OCI-LY1 (cell line): ENCODE measurements at regions not wholly inside any gene's neighbourhood (a gene's known extent, or its start where the extent isn't known, plus 50 kb on each side); places are given as distances from the start of the nearest gene placed in this dataset.

Experiments
- H2AFZ ChIP-seq: fragments of 200-600 bp; sonication (generic), shearing (Covaris generic); 2 replicates; pipeline ENCODE4 v1.6.0; 2014; ENCODE audit warnings: antibody characterized with exemption, mild to moderate bottlenecking, low read length
- H3F3A ChIP-seq: fragments of 200-600 bp; sonication (generic), shearing (Covaris generic); 2 replicates; pipeline ENCODE4 v1.6.0; 2014; ENCODE audit warnings: mild to moderate bottlenecking, antibody characterized with exemption, low read length, moderate library complexity; ENCODE audit not compliant: insufficient read depth
- H3K27ac ChIP-seq: fragments of 200-600 bp; sonication (generic); 2 replicates; pipeline ENCODE4 v1.5.1; 2014; ENCODE audit warnings: low read length, mixed run types, mild to moderate bottlenecking, low read depth; ENCODE audit not compliant: poor library complexity, severe bottlenecking
- H3K27me3 ChIP-seq: fragments of 200-600 bp; sonication (generic); 2 replicates; pipeline ENCODE4 v1.6.0; 2014; ENCODE audit warnings: antibody characterized with exemption, mild to moderate bottlenecking, low read length, moderate library complexity; ENCODE audit not compliant: insufficient read depth
- H3K36me3 ChIP-seq: fragments of 200-600 bp; sonication (generic); 2 replicates; pipeline ENCODE4 v1.6.1; 2014; ENCODE audit warnings: mild to moderate bottlenecking, antibody characterized with exemption, low read length, moderate library complexity, mixed read lengths; ENCODE audit not compliant: insufficient read depth
- H3K4me1 ChIP-seq: fragments of 200-600 bp; sonication (generic); 2 replicates; pipeline ENCODE4 v1.5.1; 2014; ENCODE audit warnings: mild to moderate bottlenecking, low read length, moderate library complexity; ENCODE audit not compliant: insufficient read depth, severe bottlenecking
- H3K4me2 ChIP-seq: fragments of 200-600 bp; sonication (generic), shearing (Covaris generic); 2 replicates; pipeline ENCODE4 v1.6.1; 2014; ENCODE audit warnings: low read length
- H3K4me3 ChIP-seq: fragments of 200-600 bp; sonication (generic); 2 replicates; pipeline ENCODE4 v1.5.1; 2014; ENCODE audit warnings: low read length, low read depth, mild to moderate bottlenecking, mixed read lengths; ENCODE audit not compliant: poor library complexity, severe bottlenecking
- H3K79me2 ChIP-seq: fragments of 200-600 bp; shearing (Covaris generic); 2 replicates; pipeline ENCODE4 v1.6.1; 2016; ENCODE audit warnings: mixed run types, low read length, mixed read lengths; ENCODE audit not compliant: insufficient read depth
- H3K9ac ChIP-seq: fragments of 200-600 bp; sonication (generic), shearing (Covaris generic); 2 replicates; pipeline ENCODE4 v1.6.1; 2014; ENCODE audit warnings: mild to moderate bottlenecking, low read length, mixed read lengths
- H3K9me2 ChIP-seq: fragments of 200-600 bp; sonication (generic), shearing (Covaris generic); 2 replicates; pipeline ENCODE4 v1.6.1; 2014; ENCODE audit warnings: low read depth, mild to moderate bottlenecking, low read length, mixed read lengths
- H3K9me3 ChIP-seq: fragments of 200-600 bp; shearing (Covaris generic); 2 replicates; pipeline ENCODE4 v1.6.1; 2014; ENCODE audit warnings: low read length, mixed read lengths
- H4K20me1 ChIP-seq: fragments of 200-600 bp; sonication (generic), shearing (Covaris generic); 2 replicates; pipeline ENCODE4 v1.6.0; 2016; ENCODE audit warnings: mild to moderate bottlenecking, low read length; ENCODE audit not compliant: insufficient read depth
- EZH2 ChIP-seq: fragments of 200-600 bp; sonication (generic), shearing (Covaris generic); IDR thresholded peaks from 2 replicates; pipeline ENCODE4 v1.8.0; 2017; ENCODE audit warnings: borderline replicate concordance, mixed run types, mild to moderate bottlenecking, antibody characterized with exemption, low read length, moderate library complexity, mixed read lengths
- TF ChIP-seq, protein P1 (sequence below): fragments of 200-600 bp; sonication (generic), shearing (Covaris generic); IDR thresholded peaks from 2 replicates; pipeline ENCODE4 v1.5.1; 2017; ENCODE audit warnings: mild to moderate bottlenecking, antibody characterized with exemption, low read length, moderate library complexity, mixed read lengths

DNA sequence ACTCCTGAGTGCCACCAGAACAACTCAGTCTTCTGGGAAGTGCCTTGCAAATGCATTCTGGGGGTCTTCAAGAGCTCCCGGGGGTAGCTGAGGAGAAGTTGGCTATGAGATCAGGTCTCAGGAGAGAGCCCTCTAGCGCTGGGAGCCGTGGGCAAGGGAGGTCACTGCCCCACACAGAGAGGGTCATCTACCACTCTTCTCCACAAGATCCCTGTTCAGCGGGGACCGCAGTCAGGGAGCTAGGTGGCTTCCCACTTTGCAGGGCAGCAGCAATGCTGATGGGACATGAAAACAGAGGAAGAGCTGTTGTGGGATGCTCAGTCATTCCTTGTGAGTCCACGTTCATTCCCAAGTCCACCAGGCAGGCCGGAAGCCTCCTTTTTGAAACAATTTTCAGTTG lies 66.6 kb downstream of the ACKR3 start:
- Histone ChIP-seq H3K4me2 (no peak overlapping the region), H3K36me3 (no peaks in the 10 kb centered on the region), H2AFZ (no peak overlapping the region), H3K79me2 (no peaks in the 10 kb centered on the region), H4K20me1 (no peaks in the 10 kb centered on the region), H3K9me2 (no peaks in the 10 kb centered on the region), H3K4me1 (no peaks in the 10 kb centered on the region), H3K9me3 (no peaks in the 10 kb centered on the region), H3K4me3 (no peak overlapping the region), H3K27me3 (0 out of 2 replicates have a peak, but pooled peaks cover 4% of the 10 kb centered on the region), H3K27ac (no peak overlapping the region), H3K9ac (no peak overlapping the region), H3F3A (no peaks in the 10 kb centered on the region)
- TF ChIP-seq, protein P1, sequence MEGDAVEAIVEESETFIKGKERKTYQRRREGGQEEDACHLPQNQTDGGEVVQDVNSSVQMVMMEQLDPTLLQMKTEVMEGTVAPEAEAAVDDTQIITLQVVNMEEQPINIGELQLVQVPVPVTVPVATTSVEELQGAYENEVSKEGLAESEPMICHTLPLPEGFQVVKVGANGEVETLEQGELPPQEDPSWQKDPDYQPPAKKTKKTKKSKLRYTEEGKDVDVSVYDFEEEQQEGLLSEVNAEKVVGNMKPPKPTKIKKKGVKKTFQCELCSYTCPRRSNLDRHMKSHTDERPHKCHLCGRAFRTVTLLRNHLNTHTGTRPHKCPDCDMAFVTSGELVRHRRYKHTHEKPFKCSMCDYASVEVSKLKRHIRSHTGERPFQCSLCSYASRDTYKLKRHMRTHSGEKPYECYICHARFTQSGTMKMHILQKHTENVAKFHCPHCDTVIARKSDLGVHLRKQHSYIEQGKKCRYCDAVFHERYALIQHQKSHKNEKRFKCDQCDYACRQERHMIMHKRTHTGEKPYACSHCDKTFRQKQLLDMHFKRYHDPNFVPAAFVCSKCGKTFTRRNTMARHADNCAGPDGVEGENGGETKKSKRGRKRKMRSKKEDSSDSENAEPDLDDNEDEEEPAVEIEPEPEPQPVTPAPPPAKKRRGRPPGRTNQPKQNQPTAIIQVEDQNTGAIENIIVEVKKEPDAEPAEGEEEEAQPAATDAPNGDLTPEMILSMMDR: no peak
- no peak for TF ChIP-seq EZH2

- TF ChIP-seq EZH2: no peak
- TF ChIP-seq, protein P1: no peak
- Histone ChIP-seq H3K79me2 (no peaks in the 10 kb centered on the region), H3K4me2 (no peak overlapping the region), H3K36me3 (no peaks in the 10 kb centered on the region), H3K9ac (no peak overlapping the region), H2AFZ (no peak overlapping the region), H3F3A (no peaks in the 10 kb centered on the region), H4K20me1 (no peaks in the 10 kb centered on the region), H3K4me1 (no peaks in the 10 kb centered on the region), H3K9me2 (no peaks in the 10 kb centered on the region), H3K27me3 (0 out of 2 replicates have a peak, but pooled peaks cover 4% of the 10 kb centered on the region), H3K27ac (no peak overlapping the region), H3K9me3 (no peaks in the 10 kb centered on the region), H3K4me3 (no peak overlapping the region)
Measured at GRCh38 chr2:236636714-236637470, 67.3 kb downstream of the ACKR3 start.

GRCh38 chr2:236637686-236638569 lies 68.3 kb downstream of the ACKR3 start:
- Histone ChIP-seq H3K36me3 (no peaks in the 10 kb centered on the region), H2AFZ (no peak overlapping the region), H3K4me2 (no peak overlapping the region), H3K27me3 (peaks cover 4% of the 10 kb centered on the region; the same call in 1 of the 2 replicates), H3K4me1 (no peaks in the 10 kb centered on the region), H3K9me3 (no peaks in the 10 kb centered on the region), H3K27ac (no peak overlapping the region), H4K20me1 (no peaks in the 10 kb centered on the region), H3K4me3 (no peak overlapping the region), H3K79me2 (no peaks in the 10 kb centered on the region), H3K9ac (no peak overlapping the region), H3K9me2 (no peaks in the 10 kb centered on the region), H3F3A (no peaks in the 10 kb centered on the region)
- TF ChIP-seq, protein P1: no peak
- TF ChIP-seq EZH2: no peak
